ENCODE measurements at regions not wholly inside any gene's neighbourhood (a gene's known extent, or its start where the extent isn't known, plus 50 kb on each side); places are given as distances from the start of the nearest gene placed in this dataset.

- TF ChIP-seq CTCF (conservative IDR thresholded peaks at IDR 0.05) (no peak), EZH2 (IDR thresholded peaks at IDR 0.05; ENCODE audit: low read depth) (no peak)
Measured at GRCh38 chr19:28446511-28446910, 766.4 kb downstream of the UQCRFS1 start.

Measured in PC-9 (cell line).